Stimulated activated CD4-positive, alpha-beta T cell treated with anti-CD3 and anti-CD28 coated beads, Interleukin-12 subunit alpha, Interleukin-12 subunit beta, amount 100 ng/mL, for 4 hours (primary cell): ENCODE measurements at regions not wholly inside any gene's neighbourhood (a gene's known extent, or its start where the extent isn't known, plus 50 kb on each side); places are given as distances from the start of the nearest gene placed in this dataset.

Source experiments
- DNase-seq: peaks from one replicate; pipeline ENCODE4 v3.0.0-alpha.2; 2020

- DNase-seq, result no peak
Measured at GRCh38 chr1:218946147-218946546, 227.5 kb upstream of the LYPLAL1 start.

- no peak for DNase-seq
Measured at GRCh38 chr1:218948446-218948845, 225.2 kb upstream of the LYPLAL1 start.

DNA sequence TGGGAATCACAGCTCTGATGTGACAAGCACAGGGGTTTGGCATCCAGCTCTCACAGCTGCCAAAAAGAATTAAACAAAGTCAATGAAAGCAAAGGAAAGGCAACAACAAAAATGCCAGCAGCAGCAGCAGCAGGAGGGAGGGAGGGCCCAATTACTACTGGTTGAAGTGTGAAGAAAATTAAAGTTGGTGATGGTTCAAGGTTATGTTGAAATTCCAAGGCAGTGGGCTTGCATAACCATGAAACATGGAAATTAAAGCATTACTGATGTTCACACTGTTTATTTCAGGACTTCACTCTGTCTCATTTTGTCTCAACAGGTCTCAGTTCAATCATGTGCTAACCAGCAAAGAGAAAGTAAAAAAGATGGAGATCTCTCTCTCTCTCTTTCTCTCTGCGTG is 220.3 kb upstream of the LYPLAL1 start:
- no peak for DNase-seq

GRCh38 chr1:218957971-218958370 is 215.7 kb upstream of the LYPLAL1 start:
- DNase-seq, result no peak

DNA sequence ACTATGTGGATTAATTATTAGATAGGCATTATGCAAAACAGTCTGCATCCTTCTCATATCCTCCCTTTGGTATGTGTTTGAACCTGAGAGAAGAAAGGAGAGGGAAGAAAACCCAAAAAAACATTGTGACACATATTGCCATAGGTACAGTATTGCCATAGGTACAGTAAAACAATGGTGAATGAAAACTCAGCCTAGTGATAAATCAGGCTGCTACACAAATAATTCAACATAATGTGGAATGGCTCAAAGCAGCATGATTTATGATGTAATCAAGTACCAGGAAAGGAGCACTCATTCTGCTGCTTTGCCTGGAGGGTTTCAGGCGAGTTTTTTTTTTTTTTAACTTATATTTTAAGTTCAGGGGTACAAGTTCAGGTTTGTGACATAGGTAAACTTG is 213.9 kb upstream of the LYPLAL1 start:
- DNase-seq, result no peak

GRCh38 chr1:218964471-218965185 is 209.1 kb upstream of the LYPLAL1 start:
- no peak for DNase-seq

DNA sequence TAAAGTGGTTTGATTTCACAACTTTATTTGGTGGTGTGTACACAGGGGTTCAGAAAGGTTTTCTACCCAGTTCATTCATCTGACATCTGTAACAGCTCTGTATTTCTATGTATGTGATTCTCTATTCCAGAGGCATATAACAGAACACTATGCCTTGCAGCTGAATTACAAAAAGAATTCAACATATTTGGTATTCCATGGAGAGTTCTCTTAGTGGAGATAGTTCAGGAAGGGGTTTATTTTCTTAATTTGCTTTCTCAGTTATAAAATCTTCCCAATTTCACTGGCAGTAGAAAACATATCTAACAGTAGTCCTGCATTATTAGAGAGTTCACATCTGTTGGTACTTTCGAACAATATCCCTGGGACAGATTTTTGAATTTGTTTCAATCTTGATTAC is 207.9 kb upstream of the LYPLAL1 start:
- DNase-seq, result no peak

- no peak for DNase-seq
Measured at GRCh38 chr1:218967254-218967653, 206.4 kb upstream of the LYPLAL1 start.

- DNase-seq, result no peak
Measured at GRCh38 chr1:218967836-218968235, 205.8 kb upstream of the LYPLAL1 start.

- no peak for DNase-seq
Measured at GRCh38 chr1:218969006-218969405, 204.7 kb upstream of the LYPLAL1 start.

- DNase-seq, result no peak
Measured at GRCh38 chr1:218970397-218970990, 203.2 kb upstream of the LYPLAL1 start.

GRCh38 chr1:218971156-218971555 is 202.5 kb upstream of the LYPLAL1 start:
- no peak for DNase-seq

- DNase-seq, result no peak
Measured at GRCh38 chr1:218980881-218981280, 192.8 kb upstream of the LYPLAL1 start.

DNA sequence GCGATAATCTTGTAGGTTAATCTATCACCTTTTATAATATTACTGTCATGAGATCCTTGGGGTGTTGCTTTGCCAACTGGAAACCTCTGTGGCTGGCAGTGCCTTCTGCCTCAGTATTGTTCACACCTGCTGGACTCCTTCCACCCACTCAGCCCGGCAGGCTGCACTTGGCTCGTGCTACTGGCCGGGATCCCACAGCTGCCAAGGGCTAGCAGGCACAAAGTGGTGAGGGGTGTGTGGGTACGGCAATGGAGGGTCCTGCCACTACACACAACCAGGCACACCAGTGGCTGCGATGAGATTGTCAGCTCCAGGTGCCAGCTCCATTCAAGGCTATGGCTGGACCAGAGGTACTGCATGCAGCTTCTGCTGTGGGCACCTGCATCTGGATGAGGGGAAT is 191.2 kb upstream of the LYPLAL1 start:
- DNase-seq, result no peak

- no peak for DNase-seq
Measured at GRCh38 chr1:218983433-218983832, 190.2 kb upstream of the LYPLAL1 start.

- DNase-seq, result no peak
Measured at GRCh38 chr1:218983848-218984247, 189.8 kb upstream of the LYPLAL1 start.

DNA sequence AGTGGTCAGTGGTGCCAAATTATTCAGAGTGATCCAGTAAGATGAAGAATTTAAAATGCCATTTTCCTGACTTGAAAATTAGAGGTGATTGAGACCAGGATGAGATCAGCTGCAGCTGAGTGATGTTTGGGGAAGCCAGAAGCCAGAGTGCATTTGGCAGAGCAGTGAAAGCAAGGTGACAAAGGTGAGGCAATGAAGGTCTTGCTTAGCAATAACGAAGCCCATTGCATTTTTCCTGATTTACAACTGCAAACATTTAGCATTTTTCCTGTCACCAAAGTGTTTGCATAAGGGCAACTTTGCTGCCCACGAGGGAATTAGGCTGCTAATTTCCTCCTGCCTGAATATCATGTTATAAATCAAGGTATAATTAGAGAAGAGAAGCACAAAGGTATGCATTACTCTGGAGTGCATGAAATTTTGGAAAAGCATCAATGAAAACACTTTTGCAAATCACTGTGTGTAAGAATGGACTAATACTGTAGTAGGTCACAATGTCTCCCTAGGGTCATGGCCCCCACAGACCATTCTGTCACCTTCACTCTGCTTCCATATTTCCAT is 188.2 kb upstream of the LYPLAL1 start:
- DNase-seq, result no peak

DNA sequence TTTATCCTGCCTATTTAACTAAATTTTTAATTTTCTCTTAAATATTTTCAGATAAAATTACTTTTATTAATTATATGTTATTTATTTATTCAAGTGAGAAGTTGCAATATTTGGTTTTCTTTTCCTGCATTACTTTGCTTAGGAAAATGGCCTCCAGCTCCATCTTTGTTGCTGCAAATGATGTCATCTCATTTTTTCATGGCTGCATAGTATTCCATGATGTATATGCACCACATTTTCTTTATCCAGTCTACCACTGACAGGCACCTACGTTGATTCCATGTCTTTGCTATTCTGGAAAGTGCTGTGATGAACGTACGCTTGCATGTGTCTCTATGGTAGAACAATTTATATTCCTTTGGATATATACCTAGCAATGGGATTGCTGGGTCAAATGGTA is 186.9 kb upstream of the LYPLAL1 start:
- DNase-seq, result no peak

GRCh38 chr1:218990019-218990418 is 183.7 kb upstream of the LYPLAL1 start:
- no peak for DNase-seq

DNA sequence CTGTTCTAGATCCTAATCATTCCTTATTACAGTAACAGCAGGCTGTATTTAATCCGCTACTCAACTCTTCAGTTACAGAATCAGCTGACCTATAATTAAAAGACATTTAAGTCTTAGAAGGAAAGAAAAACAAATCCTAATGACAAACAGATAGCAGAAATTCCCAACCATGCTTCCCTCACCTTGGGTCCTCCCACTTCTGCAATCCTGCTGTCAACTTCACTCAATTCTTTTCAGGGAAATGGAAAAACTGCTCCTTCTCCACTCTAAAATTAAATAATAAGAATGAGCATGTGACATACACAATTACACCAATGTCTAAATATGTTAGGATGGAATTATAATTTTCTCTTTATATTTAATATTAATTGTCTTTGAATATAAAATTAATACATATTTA is 182.6 kb upstream of the LYPLAL1 start:
- DNase-seq, result no peak

DNA sequence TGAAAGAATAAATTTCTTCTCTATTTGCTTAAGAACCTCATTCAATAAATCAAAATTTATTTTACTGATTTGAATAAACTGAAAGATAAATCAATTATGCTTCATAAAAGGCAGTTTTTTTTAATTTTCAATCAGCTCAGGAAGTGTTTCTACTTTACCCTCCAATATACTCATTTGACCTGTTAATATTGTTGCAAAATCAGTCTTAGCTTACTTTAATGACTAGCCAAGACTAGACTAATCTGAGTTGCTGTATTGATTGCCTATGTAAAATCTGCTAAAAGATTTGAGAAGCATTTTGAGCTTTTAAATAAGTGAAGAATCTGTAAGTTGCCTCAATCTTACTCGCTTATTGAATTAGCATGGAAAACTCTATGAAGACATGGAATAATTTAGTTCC is 179.1 kb upstream of the LYPLAL1 start:
- DNase-seq, result no peak

GRCh38 chr1:218995091-218995665 is 178.5 kb upstream of the LYPLAL1 start:
- DNase-seq, result no peak

DNA sequence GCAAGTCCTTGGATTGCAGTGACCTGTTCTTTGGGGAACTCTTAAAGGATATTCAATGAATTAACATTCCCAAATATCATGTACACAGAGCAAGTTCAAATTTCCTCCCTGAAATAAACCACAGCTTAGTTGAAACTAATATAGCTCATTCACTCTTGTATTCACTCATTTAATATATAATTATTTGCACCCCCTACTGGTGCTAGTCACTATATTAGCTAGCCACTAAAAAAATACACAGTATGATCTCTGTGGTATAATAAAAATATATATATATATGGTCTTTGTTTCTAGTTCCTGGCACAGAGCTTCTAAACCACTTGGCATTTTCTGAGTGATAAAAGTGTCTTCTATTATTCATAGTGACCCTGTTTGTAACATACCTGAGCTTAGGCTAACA is 177.3 kb upstream of the LYPLAL1 start:
- DNase-seq, result no peak

GRCh38 chr1:219000005-219000404 is 173.7 kb upstream of the LYPLAL1 start:
- no peak for DNase-seq
